Ovary (tissue), 3 donors: ENCODE measurements at regions not wholly inside any gene's neighbourhood (a gene's known extent, or its start where the extent isn't known, plus 50 kb on each side); places are given as distances from the start of the nearest gene placed in this dataset.

Experiments
- EP300 ChIP-seq: sonication (generic); formaldehyde crosslinking; IDR thresholded peaks from one replicate; pipeline ENCODE4 v1.6.1; 2017; ENCODE audit warnings: antibody characterized with exemption
- POLR2A ChIP-seq: fragments of 450-650 bp; IDR thresholded peaks from one replicate; pipeline ENCODE4 v1.6.1; 2017; ENCODE audit warnings: antibody characterized with exemption, mild to moderate bottlenecking, moderate library complexity
- TF ChIP-seq, protein P1 (sequence below), 3 donors: fragments of 450-650 bp in 2 of 3; fragments of 200-600 bp in 1 of 3; IDR thresholded peaks; one replicate each; pipeline versions ENCODE4 v1.5.1 to v1.8.0; 2016 to 2022; ENCODE audit warnings: antibody characterized with exemption in 3 of 3, mild to moderate bottlenecking in 1 of 3
- donor health status: DM: no; HTN: no; CAD: no.

GRCh38 chr19:31986951-31987350 is 358.5 kb upstream of the ZNF507 start:
- TF ChIP-seq, protein P1, sequence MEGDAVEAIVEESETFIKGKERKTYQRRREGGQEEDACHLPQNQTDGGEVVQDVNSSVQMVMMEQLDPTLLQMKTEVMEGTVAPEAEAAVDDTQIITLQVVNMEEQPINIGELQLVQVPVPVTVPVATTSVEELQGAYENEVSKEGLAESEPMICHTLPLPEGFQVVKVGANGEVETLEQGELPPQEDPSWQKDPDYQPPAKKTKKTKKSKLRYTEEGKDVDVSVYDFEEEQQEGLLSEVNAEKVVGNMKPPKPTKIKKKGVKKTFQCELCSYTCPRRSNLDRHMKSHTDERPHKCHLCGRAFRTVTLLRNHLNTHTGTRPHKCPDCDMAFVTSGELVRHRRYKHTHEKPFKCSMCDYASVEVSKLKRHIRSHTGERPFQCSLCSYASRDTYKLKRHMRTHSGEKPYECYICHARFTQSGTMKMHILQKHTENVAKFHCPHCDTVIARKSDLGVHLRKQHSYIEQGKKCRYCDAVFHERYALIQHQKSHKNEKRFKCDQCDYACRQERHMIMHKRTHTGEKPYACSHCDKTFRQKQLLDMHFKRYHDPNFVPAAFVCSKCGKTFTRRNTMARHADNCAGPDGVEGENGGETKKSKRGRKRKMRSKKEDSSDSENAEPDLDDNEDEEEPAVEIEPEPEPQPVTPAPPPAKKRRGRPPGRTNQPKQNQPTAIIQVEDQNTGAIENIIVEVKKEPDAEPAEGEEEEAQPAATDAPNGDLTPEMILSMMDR (IDR thresholded peaks at IDR 0.05), result no peak
- no peak for TF ChIP-seq EP300
- no peak for TF ChIP-seq POLR2A
